ENCODE measurements at regions not wholly inside any gene's neighbourhood (a gene's known extent, or its start where the extent isn't known, plus 50 kb on each side); places are given as distances from the start of the nearest gene placed in this dataset.

- Mint-ChIP-seq H3K36me3 (ENCODE audit: low read depth, unreplicated experiment) (no peaks in the 10 kb centered on the region), H3K27ac (ENCODE audit: unreplicated experiment) (no peak overlapping the region), H3K4me3 (ENCODE audit: unreplicated experiment) (no peak overlapping the region), H3K27me3 (ENCODE audit: low read depth, unreplicated experiment) (no peaks in the 10 kb centered on the region), H3K9me3 (ENCODE audit: unreplicated experiment) (peaks cover 9% of the 10 kb centered on the region), H3K4me1 (ENCODE audit: low read depth, unreplicated experiment) (peaks cover 2% of the 10 kb centered on the region)
- Histone ChIP-seq H3K27ac (ENCODE audit: low read depth, low read length) (no peak overlapping the region), H2AFZ (ENCODE audit: low read depth, low read length) (no peak overlapping the region), H3K9ac (ENCODE audit: low read length) (no peak overlapping the region), H3K4me1 (ENCODE audit: insufficient read depth, low read length) (no peaks in the 10 kb centered on the region), H4K20me1 (ENCODE audit: insufficient read depth, low read length) (no peaks in the 10 kb centered on the region), H3K9me3 (ENCODE audit: insufficient read depth, low read depth, low read length) (peaks cover 2% of the 10 kb centered on the region), H3K79me2 (ENCODE audit: insufficient read depth, low read length) (no peaks in the 10 kb centered on the region), H3K4me2 (ENCODE audit: low read length) (no peak overlapping the region), H3K27me3 (ENCODE audit: insufficient read depth, low read length) (no peaks in the 10 kb centered on the region), H3K36me3 (ENCODE audit: insufficient read depth, low read length) (no peaks in the 10 kb centered on the region), H3K4me3 (ENCODE audit: insufficient read depth, low read depth, low read length) (no peak overlapping the region)
- DNase-seq (ENCODE audit: low read depth) (no peak), FAIRE-seq (no peak)
- TF ChIP-seq EZH2 (IDR thresholded peaks at IDR 0.05; ENCODE audit: insufficient read depth, low read length): no peak
- TF ChIP-seq CTCF (IDR thresholded peaks at IDR 0.05; ENCODE audit: insufficient read depth, low read depth, low read length): no peak
Observed at GRCh38 chrX:859329-859728, 228.7 kb downstream of the SHOX start.

- Histone ChIP-seq H3K4me3 (ENCODE audit: insufficient read depth, low read depth, low read length) (no peak overlapping the region), H3K9ac (ENCODE audit: low read length) (no peak overlapping the region), H3K4me1 (ENCODE audit: insufficient read depth, low read length) (no peaks in the 10 kb centered on the region), H3K4me2 (ENCODE audit: low read length) (no peak overlapping the region), H3K36me3 (ENCODE audit: insufficient read depth, low read length) (no peaks in the 10 kb centered on the region), H3K27me3 (ENCODE audit: insufficient read depth, low read length) (no peaks in the 10 kb centered on the region), H4K20me1 (ENCODE audit: insufficient read depth, low read length) (no peaks in the 10 kb centered on the region), H3K27ac (ENCODE audit: low read depth, low read length) (no peak overlapping the region), H2AFZ (ENCODE audit: low read depth, low read length) (no peak overlapping the region), H3K79me2 (ENCODE audit: insufficient read depth, low read length) (no peaks in the 10 kb centered on the region), H3K9me3 (ENCODE audit: insufficient read depth, low read depth, low read length) (peaks cover 2% of the 10 kb centered on the region)
- no peaks in the 10 kb centered on the region for H3K36me3 Mint-ChIP-seq (ENCODE audit: low read depth, unreplicated experiment)
- no peak for TF ChIP-seq EZH2 (IDR thresholded peaks at IDR 0.05; ENCODE audit: insufficient read depth, low read length)
- no peak for TF ChIP-seq CTCF (IDR thresholded peaks at IDR 0.05; ENCODE audit: insufficient read depth, low read depth, low read length)
- DNase-seq (ENCODE audit: low read depth) (no peak), FAIRE-seq (no peak)
- no peak overlapping the region for H3K4me3 Mint-ChIP-seq (ENCODE audit: unreplicated experiment)
- H3K9me3 Mint-ChIP-seq (ENCODE audit: unreplicated experiment): peaks cover 8% of the 10 kb centered on the region
- peaks cover 2% of the 10 kb centered on the region for H3K4me1 Mint-ChIP-seq (ENCODE audit: low read depth, unreplicated experiment)
- H3K27ac Mint-ChIP-seq (ENCODE audit: unreplicated experiment): no peak overlapping the region
- H3K27me3 Mint-ChIP-seq (ENCODE audit: low read depth, unreplicated experiment): no peaks in the 10 kb centered on the region
Observed at GRCh38 chrX:858542-859078, 228.0 kb downstream of the SHOX start.

- H2AFZ ChIP-seq (ENCODE audit: low read depth, low read length): no peak overlapping the region
- no peak overlapping the region for H3K27ac Mint-ChIP-seq (ENCODE audit: unreplicated experiment)
- H3K4me1 Mint-ChIP-seq (ENCODE audit: low read depth, unreplicated experiment): peaks cover 2% of the 10 kb centered on the region
- no peaks in the 10 kb centered on the region for H3K36me3 Mint-ChIP-seq (ENCODE audit: low read depth, unreplicated experiment)
- H3K9me3 ChIP-seq (ENCODE audit: insufficient read depth, low read depth, low read length): peaks cover 2% of the 10 kb centered on the region
- no peaks in the 10 kb centered on the region for H3K27me3 ChIP-seq (ENCODE audit: insufficient read depth, low read length)
- H3K27me3 Mint-ChIP-seq (ENCODE audit: low read depth, unreplicated experiment): no peaks in the 10 kb centered on the region
- no peak overlapping the region for H3K27ac ChIP-seq (ENCODE audit: low read depth, low read length)
- no peak for DNase-seq (ENCODE audit: low read depth)
- TF ChIP-seq EZH2 (IDR thresholded peaks at IDR 0.05; ENCODE audit: insufficient read depth, low read length): no peak
- TF ChIP-seq CTCF (IDR thresholded peaks at IDR 0.05; ENCODE audit: insufficient read depth, low read depth, low read length): no peak
- H3K4me1 ChIP-seq (ENCODE audit: insufficient read depth, low read length): no peaks in the 10 kb centered on the region
- peaks cover 4% of the 10 kb centered on the region for H3K9me3 Mint-ChIP-seq (ENCODE audit: unreplicated experiment)
- no peaks in the 10 kb centered on the region for H3K36me3 ChIP-seq (ENCODE audit: insufficient read depth, low read length)
- H3K9ac ChIP-seq (ENCODE audit: low read length): no peak overlapping the region
- no peak for FAIRE-seq
- no peak overlapping the region for H3K4me2 ChIP-seq (ENCODE audit: low read length)
- no peak overlapping the region for H3K4me3 Mint-ChIP-seq (ENCODE audit: unreplicated experiment)
- no peaks in the 10 kb centered on the region for H4K20me1 ChIP-seq (ENCODE audit: insufficient read depth, low read length)
- no peaks in the 10 kb centered on the region for H3K79me2 ChIP-seq (ENCODE audit: insufficient read depth, low read length)
- no peak overlapping the region for H3K4me3 ChIP-seq (ENCODE audit: insufficient read depth, low read depth, low read length)
Observed at GRCh38 chrX:857376-857775, 226.8 kb downstream of the SHOX start.
